ENCODE measurements at regions not wholly inside any gene's neighbourhood (a gene's known extent, or its start where the extent isn't known, plus 50 kb on each side); places are given as distances from the start of the nearest gene placed in this dataset.

- no peaks in the 10 kb centered on the region for H3K36me3 ChIP-seq (ENCODE audit: control insufficient read depth, insufficient read depth, low read length)
- WGBS (ENCODE audit: insufficient coverage), result 50% methylated on average over 1 of the region's 1 CpG
- H3K9me3 ChIP-seq (ENCODE audit: control insufficient read depth, insufficient read depth, low read length), result no peaks in the 10 kb centered on the region
- no peaks in the 10 kb centered on the region for H3K4me1 ChIP-seq (ENCODE audit: control insufficient read depth, insufficient read depth, low read length)
- no peak overlapping the region for H3K27ac ChIP-seq (ENCODE audit: low read depth, low read length)
- H3K27me3 ChIP-seq (ENCODE audit: control insufficient read depth, insufficient read depth, low read length), result no peaks in the 10 kb centered on the region
- DNase-seq (ENCODE audit: low read depth in 4 of 6, low spot score in 6 of 6), result peak in 1 of 6 donors; percentile 78
- H3K4me3 ChIP-seq (ENCODE audit: low read depth, low read length), result no peak overlapping the region
Measured at GRCh38 chr11:30089921-30090320, 73.1 kb upstream of the KCNA4 start.

GRCh38 chr11:30091246-30091645 is 74.4 kb upstream of the KCNA4 start:
- DNase-seq (ENCODE audit: low read depth in 4 of 6, low spot score in 6 of 6), result no peak
- no peaks in the 10 kb centered on the region for H3K9me3 ChIP-seq (ENCODE audit: control insufficient read depth, insufficient read depth, low read length)
- no peak overlapping the region for H3K4me3 ChIP-seq (ENCODE audit: low read depth, low read length)

DNA sequence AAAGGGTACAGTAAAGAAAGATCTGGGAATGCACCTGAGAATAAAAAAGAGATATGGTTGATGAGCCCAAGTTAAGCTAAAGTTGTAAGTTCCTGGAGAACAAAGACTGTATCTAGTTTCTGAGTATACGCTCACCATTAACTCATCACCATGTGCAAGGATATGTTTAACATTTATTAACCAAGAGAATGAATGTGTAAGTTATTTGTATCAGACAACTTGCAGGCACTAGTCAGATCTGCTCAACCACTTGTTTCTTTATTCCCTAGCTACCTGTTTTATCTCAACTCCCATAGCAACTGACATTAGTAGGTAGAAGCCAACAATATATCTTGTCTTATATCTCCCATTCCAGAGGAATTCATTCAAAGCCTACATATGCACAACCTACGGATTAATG is 74.9 kb upstream of the KCNA4 start:
- Histone ChIP-seq H3K36me3 (ENCODE audit: control insufficient read depth, insufficient read depth, low read length) (no peaks in the 10 kb centered on the region), H3K27ac (ENCODE audit: low read depth, low read length) (no peak overlapping the region), H3K4me3 (ENCODE audit: low read depth, low read length) (no peak overlapping the region), H3K4me1 (ENCODE audit: control insufficient read depth, insufficient read depth, low read length) (no peaks in the 10 kb centered on the region), H3K27me3 (ENCODE audit: control insufficient read depth, insufficient read depth, low read length) (no peaks in the 10 kb centered on the region), H3K9me3 (ENCODE audit: control insufficient read depth, insufficient read depth, low read length) (no peaks in the 10 kb centered on the region)
- DNase-seq (ENCODE audit: low read depth in 4 of 6, low spot score in 6 of 6), result no peak
- WGBS (ENCODE audit: insufficient coverage), result 75% methylated on average over 1 of the region's 2 CpGs

More at GRCh38 chr11:30091246-30091645, 74.4 kb upstream of the KCNA4 start:
- H3K27me3 ChIP-seq (ENCODE audit: control insufficient read depth, insufficient read depth, low read length), result no peaks in the 10 kb centered on the region
- no peaks in the 10 kb centered on the region for H3K4me1 ChIP-seq (ENCODE audit: control insufficient read depth, insufficient read depth, low read length)
- H3K36me3 ChIP-seq (ENCODE audit: control insufficient read depth, insufficient read depth, low read length), result no peaks in the 10 kb centered on the region
- no peak overlapping the region for H3K27ac ChIP-seq (ENCODE audit: low read depth, low read length)

DNA sequence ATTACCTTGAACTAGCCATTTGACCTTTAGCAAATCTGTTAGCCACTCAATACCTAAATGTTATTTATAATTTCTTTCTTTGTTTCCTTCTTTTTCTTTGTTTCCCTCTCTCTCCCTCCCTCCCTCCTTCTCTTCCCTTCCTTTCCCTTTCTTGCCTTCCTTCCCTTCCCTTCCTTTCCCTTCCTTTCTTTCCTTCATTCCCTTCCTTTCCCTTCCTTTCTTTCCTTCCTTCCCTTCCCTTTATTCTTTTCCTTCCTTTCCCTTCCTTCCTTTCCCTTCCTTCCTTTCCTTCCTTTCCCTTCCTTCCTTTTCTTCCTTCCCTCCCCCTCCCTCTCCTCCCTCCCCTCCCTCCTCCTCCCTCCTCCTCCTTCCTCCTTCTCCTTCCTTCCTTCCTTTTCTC is 75.7 kb upstream of the KCNA4 start:
- H3K9me3 ChIP-seq (ENCODE audit: control insufficient read depth, insufficient read depth, low read length), result no peaks in the 10 kb centered on the region
- no peaks in the 10 kb centered on the region for H3K36me3 ChIP-seq (ENCODE audit: control insufficient read depth, insufficient read depth, low read length)
- no peak for DNase-seq (ENCODE audit: low read depth in 4 of 6, low spot score in 6 of 6)
- H3K4me1 ChIP-seq (ENCODE audit: control insufficient read depth, insufficient read depth, low read length), result no peaks in the 10 kb centered on the region
- H3K4me3 ChIP-seq (ENCODE audit: low read depth, low read length), result no peak overlapping the region
- H3K27ac ChIP-seq (ENCODE audit: low read depth, low read length), result no peak overlapping the region
- no peaks in the 10 kb centered on the region for H3K27me3 ChIP-seq (ENCODE audit: control insufficient read depth, insufficient read depth, low read length)

GRCh38 chr11:30100495-30100894 is 83.7 kb upstream of the KCNA4 start:
- Histone ChIP-seq H3K4me3 (ENCODE audit: low read depth, low read length) (no peak overlapping the region), H3K4me1 (ENCODE audit: control insufficient read depth, insufficient read depth, low read length) (no peaks in the 10 kb centered on the region), H3K27ac (ENCODE audit: low read depth, low read length) (no peak overlapping the region), H3K36me3 (ENCODE audit: control insufficient read depth, insufficient read depth, low read length) (no peaks in the 10 kb centered on the region), H3K9me3 (ENCODE audit: control insufficient read depth, insufficient read depth, low read length) (no peaks in the 10 kb centered on the region), H3K27me3 (ENCODE audit: control insufficient read depth, insufficient read depth, low read length) (no peaks in the 10 kb centered on the region)
- DNase-seq (ENCODE audit: low read depth in 4 of 6, low spot score in 6 of 6), result no peak
- WGBS (ENCODE audit: insufficient coverage), result no CpG with 5 or more reads among the region's 1 CpG

GRCh38 chr11:30106222-30107181 is 89.7 kb upstream of the KCNA4 start:
- no peak overlapping the region for H3K4me3 ChIP-seq (ENCODE audit: low read depth, low read length)
- 59% methylated on average over 3 of the region's 6 CpGs for WGBS (ENCODE audit: insufficient coverage)
- H3K27ac ChIP-seq (ENCODE audit: low read depth, low read length), result no peak overlapping the region
- H3K27me3 ChIP-seq (ENCODE audit: control insufficient read depth, insufficient read depth, low read length), result no peaks in the 10 kb centered on the region
- no peaks in the 10 kb centered on the region for H3K4me1 ChIP-seq (ENCODE audit: control insufficient read depth, insufficient read depth, low read length)
- no peak for DNase-seq (ENCODE audit: low read depth in 4 of 6, low spot score in 6 of 6)
- no peaks in the 10 kb centered on the region for H3K36me3 ChIP-seq (ENCODE audit: control insufficient read depth, insufficient read depth, low read length)
- no peaks in the 10 kb centered on the region for H3K9me3 ChIP-seq (ENCODE audit: control insufficient read depth, insufficient read depth, low read length)

- H3K9me3 ChIP-seq (ENCODE audit: control insufficient read depth, insufficient read depth, low read length), result no peaks in the 10 kb centered on the region
- no peaks in the 10 kb centered on the region for H3K27me3 ChIP-seq (ENCODE audit: control insufficient read depth, insufficient read depth, low read length)
- WGBS (ENCODE audit: insufficient coverage), result 83% methylated on average over 2 of the region's 2 CpGs
- H3K36me3 ChIP-seq (ENCODE audit: control insufficient read depth, insufficient read depth, low read length), result no peaks in the 10 kb centered on the region
- H3K4me1 ChIP-seq (ENCODE audit: control insufficient read depth, insufficient read depth, low read length), result no peaks in the 10 kb centered on the region
- no peak overlapping the region for H3K4me3 ChIP-seq (ENCODE audit: low read depth, low read length)
- no peak overlapping the region for H3K27ac ChIP-seq (ENCODE audit: low read depth, low read length)
- no peak for DNase-seq (ENCODE audit: low read depth in 4 of 6, low spot score in 6 of 6)
Measured at GRCh38 chr11:30107899-30108298, 91.1 kb upstream of the KCNA4 start.

DNA sequence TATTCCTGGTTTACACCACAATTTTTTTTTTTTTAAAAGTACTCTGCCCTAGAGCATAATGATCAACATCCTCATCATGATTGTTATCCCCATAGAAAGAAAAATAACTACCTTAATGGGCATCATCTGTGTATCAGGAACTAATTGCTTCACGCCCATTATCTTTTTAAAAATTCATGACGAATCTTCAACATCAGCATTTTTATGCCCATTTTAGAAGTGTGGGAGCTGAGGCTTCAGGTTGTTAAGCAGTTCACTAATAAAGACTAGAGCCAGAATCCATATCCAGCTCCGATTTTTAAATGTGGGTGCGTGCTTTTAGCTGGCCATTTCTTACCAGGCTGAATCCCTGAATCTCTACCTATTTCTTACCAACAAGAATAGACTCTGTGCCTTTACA is 92.9 kb upstream of the KCNA4 start:
- Histone ChIP-seq H3K27ac (ENCODE audit: low read depth, low read length) (no peak overlapping the region), H3K4me1 (ENCODE audit: control insufficient read depth, insufficient read depth, low read length) (no peaks in the 10 kb centered on the region), H3K27me3 (ENCODE audit: control insufficient read depth, insufficient read depth, low read length) (no peaks in the 10 kb centered on the region), H3K4me3 (ENCODE audit: low read depth, low read length) (no peak overlapping the region), H3K36me3 (ENCODE audit: control insufficient read depth, insufficient read depth, low read length) (no peaks in the 10 kb centered on the region), H3K9me3 (ENCODE audit: control insufficient read depth, insufficient read depth, low read length) (no peaks in the 10 kb centered on the region)
- WGBS (ENCODE audit: insufficient coverage), result 80% methylated on average over 1 of the region's 4 CpGs
- no peak for DNase-seq (ENCODE audit: low read depth in 4 of 6, low spot score in 6 of 6)

GRCh38 chr11:30110691-30111090 is 93.9 kb upstream of the KCNA4 start:
- DNase-seq (ENCODE audit: low read depth in 4 of 6, low spot score in 6 of 6), result no peak
- 70% methylated on average over 2 of the region's 3 CpGs for WGBS (ENCODE audit: insufficient coverage)
- no peaks in the 10 kb centered on the region for H3K27me3 ChIP-seq (ENCODE audit: control insufficient read depth, insufficient read depth, low read length)

GRCh38 chr11:30111786-30112185 is 95.0 kb upstream of the KCNA4 start:
- whole genome bisulfite sequencing (ENCODE audit: insufficient coverage), result no CpG with 5 or more reads among the region's 1 CpG

More at GRCh38 chr11:30110691-30111090, 93.9 kb upstream of the KCNA4 start:
- Histone ChIP-seq H3K36me3 (ENCODE audit: control insufficient read depth, insufficient read depth, low read length) (no peaks in the 10 kb centered on the region), H3K9me3 (ENCODE audit: control insufficient read depth, insufficient read depth, low read length) (peaks cover 1% of the 10 kb centered on the region), H3K27ac (ENCODE audit: low read depth, low read length) (no peak overlapping the region), H3K4me1 (ENCODE audit: control insufficient read depth, insufficient read depth, low read length) (no peaks in the 10 kb centered on the region), H3K4me3 (ENCODE audit: low read depth, low read length) (no peak overlapping the region)

More at GRCh38 chr11:30111786-30112185, 95.0 kb upstream of the KCNA4 start:
- H3K27ac ChIP-seq (ENCODE audit: low read depth, low read length), result no peak overlapping the region
- DNase-seq (ENCODE audit: low read depth in 4 of 6, low spot score in 6 of 6), result no peak
- H3K9me3 ChIP-seq (ENCODE audit: control insufficient read depth, insufficient read depth, low read length), result peaks cover 1% of the 10 kb centered on the region
- no peaks in the 10 kb centered on the region for H3K36me3 ChIP-seq (ENCODE audit: control insufficient read depth, insufficient read depth, low read length)
- no peak overlapping the region for H3K4me3 ChIP-seq (ENCODE audit: low read depth, low read length)
- H3K27me3 ChIP-seq (ENCODE audit: control insufficient read depth, insufficient read depth, low read length), result no peaks in the 10 kb centered on the region
- no peaks in the 10 kb centered on the region for H3K4me1 ChIP-seq (ENCODE audit: control insufficient read depth, insufficient read depth, low read length)

Data from spinal cord (tissue), 9 donors.